ENCODE measurements at regions not wholly inside any gene's neighbourhood (a gene's known extent, or its start where the extent isn't known, plus 50 kb on each side); places are given as distances from the start of the nearest gene placed in this dataset.
"Not testable (repeated sequence)": the region's sequence is repeated elsewhere in the genome, so short reads cannot be mapped to it uniquely, and the experiment has no call there.

GRCh38 chr3:68676136-68676535, 256.2 kb downstream of the TAFA4 start:
- no peak for TF ChIP-seq CTCF (IDR thresholded peaks at IDR 0.05; ENCODE audit: low read depth, low read length)
- no peak overlapping the region for H3K4me3 ChIP-seq (ENCODE audit: low read depth, low read length)

- TF ChIP-seq CTCF (IDR thresholded peaks at IDR 0.05; ENCODE audit: low read depth, low read length), result no peak
- H3K4me3 ChIP-seq (ENCODE audit: low read depth, low read length), result no peak overlapping the region
These were observed 265.0 kb downstream of the TAFA4 start for GRCh38 chr3:68667346-68667745.

GRCh38 chr3:68666429-68667136, 265.8 kb downstream of the TAFA4 start:
- no peak overlapping the region for H3K4me3 ChIP-seq (ENCODE audit: low read depth, low read length)
- TF ChIP-seq CTCF (IDR thresholded peaks at IDR 0.05; ENCODE audit: low read depth, low read length), result no peak

- no peak overlapping the region for H3K4me3 ChIP-seq (ENCODE audit: low read depth, low read length)
- no peak for TF ChIP-seq CTCF (IDR thresholded peaks at IDR 0.05; ENCODE audit: low read depth, low read length)
These were observed 268.1 kb downstream of the TAFA4 start for GRCh38 chr3:68664276-68664675.

- TF ChIP-seq CTCF (IDR thresholded peaks at IDR 0.05; ENCODE audit: low read depth, low read length), result no peak
- no peak overlapping the region for H3K4me3 ChIP-seq (ENCODE audit: low read depth, low read length)
These were observed 270.2 kb downstream of the TAFA4 start for GRCh38 chr3:68662176-68662575.

GRCh38 chr3:68650657-68651056, 281.7 kb downstream of the TAFA4 start:
- H3K4me3 ChIP-seq (ENCODE audit: low read depth, low read length), result not testable (repeated sequence)

- no peak for TF ChIP-seq CTCF (IDR thresholded peaks at IDR 0.05; ENCODE audit: low read depth, low read length)
- no peak overlapping the region for H3K4me3 ChIP-seq (ENCODE audit: low read depth, low read length)
These were observed 283.9 kb downstream of the TAFA4 start for GRCh38 chr3:68648494-68648893.
